ENCODE measurements at regions not wholly inside any gene's neighbourhood (a gene's known extent, or its start where the extent isn't known, plus 50 kb on each side); places are given as distances from the start of the nearest gene placed in this dataset.

DNA sequence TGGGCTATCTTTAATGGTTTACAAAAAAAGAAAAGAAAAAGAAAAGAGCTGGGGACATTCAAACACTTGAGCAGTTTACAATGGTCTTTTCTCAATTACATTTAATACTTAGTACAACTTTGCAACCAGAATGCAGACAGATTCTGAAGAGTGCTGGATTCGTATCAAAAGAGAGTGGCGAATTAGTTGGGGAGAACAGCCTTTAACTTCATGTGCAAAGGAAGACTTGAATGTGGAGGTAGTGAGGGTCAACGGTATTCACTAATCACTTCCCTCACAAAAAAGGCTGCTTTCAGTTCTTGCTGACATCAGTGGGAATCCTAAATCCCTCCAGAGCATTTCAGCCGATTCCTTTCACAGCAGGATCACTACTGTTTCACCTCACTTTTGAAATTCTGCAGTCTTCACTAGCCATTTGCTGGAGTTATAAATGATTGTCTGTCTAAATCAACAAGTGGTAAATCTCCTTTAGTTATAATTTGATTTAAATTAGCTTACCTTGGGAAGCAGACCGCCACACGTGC, 323.0 kb upstream of the SEMA6D start:
- DNase-seq = no peak

DNA sequence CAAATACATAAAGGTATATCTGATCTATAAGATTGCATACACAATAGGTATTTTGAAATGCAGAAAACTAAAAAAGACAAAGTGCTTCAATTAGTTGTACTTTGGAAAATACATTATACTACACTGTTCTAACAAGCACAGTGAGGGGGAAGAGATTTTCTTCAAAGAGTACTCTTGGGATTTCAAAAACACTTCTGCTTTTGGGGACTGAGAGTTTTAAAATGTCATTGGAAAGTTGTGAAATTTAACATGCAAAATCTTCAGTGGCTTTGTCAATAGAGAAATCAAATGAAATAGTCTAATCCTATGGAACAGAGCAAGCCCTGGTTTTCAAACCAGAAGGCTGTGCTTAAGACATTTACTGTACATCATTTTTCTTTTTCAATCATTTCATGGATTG, 322.2 kb upstream of the SEMA6D start:
- no peak for DNase-seq

DNA sequence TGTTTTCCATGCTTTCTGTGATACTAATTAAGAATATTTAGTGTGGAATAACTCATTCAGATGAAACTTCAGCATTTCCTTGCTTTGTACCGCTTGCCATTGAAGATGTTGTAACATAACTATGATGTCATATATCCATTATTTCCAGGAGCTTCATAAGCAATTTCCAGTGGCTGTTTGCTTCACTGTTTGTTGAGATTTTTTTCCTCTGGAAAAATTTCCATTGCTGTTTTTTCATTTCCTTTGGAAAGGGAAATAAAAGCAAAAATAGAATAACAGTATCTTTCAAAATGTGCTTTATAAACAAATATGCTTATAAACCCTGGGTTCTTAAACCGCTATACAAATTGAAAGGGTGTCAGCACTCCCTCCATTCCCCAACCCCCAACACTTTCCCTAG, 319.6 kb upstream of the SEMA6D start:
- DNase-seq = no peak

DNA sequence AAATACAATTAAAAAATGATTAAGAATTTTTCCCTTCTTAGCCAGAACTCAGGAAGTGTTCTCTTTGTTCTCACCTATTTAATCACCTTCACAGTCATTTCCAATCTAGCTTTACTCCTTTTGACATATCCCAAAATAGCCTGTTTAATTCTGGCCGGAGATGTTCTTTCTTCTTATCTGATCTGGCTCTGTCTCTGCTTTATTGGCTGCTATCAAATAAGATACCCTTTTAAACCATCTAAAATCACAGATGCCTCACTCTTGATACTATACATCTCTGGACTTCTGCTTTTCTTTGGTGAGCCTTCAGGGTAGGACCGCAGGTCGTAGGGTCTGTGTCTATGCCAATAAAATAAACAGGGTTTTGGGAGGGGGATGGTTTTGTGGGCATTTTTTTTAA, 319.2 kb upstream of the SEMA6D start:
- DNase-seq = no peak

DNA sequence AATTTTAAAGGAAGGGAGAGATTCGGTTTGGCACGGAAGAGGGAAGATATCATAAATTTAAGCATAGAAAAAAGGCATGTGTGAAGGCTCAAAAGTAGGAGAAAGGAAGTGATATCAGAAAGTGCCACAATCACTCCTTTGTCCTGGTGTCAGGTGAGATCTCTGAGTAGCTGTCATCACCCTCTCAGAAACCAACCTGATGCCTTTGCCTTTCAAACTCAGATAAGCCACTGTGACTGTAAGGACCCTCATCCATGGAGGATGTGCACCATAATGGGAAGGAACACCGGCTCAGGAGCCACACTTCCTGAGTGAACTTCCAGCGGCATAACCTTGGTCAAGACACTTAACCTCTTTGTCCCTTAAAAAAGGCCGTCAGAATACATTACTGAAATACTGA, 318.7 kb upstream of the SEMA6D start:
- DNase-seq = no peak

DNA sequence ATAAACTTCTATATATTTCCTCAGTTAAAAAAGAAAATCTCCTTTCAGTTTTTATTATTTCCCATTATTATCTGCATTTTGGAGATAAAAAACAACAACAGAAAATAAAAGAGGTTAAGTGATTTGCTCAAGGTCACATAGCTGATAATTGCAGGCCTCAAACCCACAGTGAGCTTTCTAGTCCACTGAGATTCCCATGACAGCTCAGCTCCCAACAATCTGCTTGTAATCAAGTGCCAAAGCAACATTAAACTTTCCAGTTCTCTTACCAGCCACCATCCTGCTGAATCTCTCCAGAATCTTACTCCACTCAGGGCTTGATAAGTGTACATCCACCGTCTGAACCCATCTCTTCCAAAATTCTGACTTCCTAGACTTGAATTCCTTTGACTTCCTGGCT, 318.2 kb upstream of the SEMA6D start:
- no peak for DNase-seq

DNA sequence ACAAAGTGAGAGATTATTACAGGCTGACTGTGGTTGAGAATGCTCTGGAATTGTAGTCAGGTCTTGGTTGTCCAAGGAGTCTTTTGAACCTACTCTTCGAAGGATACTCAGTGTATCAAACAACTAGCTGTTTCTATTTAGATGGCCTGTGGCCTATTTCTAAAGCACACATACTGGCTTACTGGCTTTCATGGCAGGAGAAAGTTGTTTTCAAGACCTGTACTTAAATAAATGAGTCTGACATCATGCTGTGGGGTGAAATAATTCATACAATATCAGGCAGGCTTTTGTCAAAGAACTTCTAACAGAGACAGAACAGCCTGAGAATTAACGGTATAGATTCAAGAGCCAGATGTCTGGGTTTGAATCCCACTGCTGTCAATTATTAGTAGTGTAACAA, 316.7 kb upstream of the SEMA6D start:
- DNase-seq = no peak

DNA sequence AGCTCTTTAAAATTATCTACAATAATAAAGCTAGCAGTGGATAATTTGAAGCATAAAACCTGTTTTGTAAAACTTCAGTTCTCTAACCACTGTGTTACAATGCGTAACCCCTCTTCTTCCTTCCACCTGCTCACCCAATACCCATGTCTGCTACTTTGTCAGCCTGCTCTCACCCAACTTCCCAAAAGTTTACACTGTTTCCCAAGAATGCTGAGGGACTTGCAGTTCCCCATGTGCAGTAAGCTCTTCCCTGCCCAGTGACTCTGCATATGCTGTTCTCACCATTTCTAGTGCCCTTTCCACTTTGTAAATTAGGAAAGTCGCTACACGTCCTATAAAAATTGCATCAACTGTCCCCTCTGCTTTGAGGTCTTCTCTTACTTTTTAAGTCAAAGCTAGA, 315.9 kb upstream of the SEMA6D start:
- DNase-seq = no peak

DNA sequence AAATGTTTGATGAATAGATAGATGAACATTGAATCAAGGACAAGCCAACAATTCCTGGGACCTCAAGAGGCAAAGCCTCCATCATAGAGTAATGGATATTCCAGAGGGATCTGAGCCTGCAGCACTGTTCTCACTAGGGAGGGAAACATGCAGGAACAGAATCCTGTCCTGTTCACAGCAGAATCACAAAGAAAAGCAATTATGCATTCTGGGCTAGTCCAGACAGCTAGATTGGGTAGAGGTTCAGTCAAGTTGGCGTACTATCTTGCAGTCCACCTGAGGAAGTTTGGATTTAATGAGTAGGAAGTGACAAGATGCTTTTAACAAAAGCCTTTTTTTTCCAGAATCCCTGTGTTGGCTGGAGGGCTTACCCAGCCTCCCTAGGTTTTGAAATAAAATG, 314.5 kb upstream of the SEMA6D start:
- no peak for DNase-seq

DNA sequence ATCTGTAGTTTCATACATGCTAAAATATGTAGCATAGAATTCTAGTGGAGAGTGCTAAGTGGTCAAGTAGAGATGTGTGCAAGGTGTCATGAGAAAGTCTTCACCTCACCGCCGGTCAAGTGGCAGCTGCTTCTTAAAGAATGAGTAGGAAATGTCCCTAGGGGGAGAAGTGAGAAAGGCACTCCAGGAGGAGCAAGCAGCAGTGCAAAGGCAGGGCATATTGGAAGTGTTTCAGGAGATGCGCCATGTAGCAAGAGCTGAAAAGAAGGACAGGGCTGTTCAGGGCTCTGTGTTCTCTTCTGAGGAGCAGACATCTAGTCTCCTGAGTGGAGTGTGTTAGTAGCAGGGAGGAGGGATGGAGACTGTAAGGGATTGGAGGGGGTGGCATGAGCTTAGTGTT, 312.4 kb upstream of the SEMA6D start:
- DNase-seq = no peak

DNA sequence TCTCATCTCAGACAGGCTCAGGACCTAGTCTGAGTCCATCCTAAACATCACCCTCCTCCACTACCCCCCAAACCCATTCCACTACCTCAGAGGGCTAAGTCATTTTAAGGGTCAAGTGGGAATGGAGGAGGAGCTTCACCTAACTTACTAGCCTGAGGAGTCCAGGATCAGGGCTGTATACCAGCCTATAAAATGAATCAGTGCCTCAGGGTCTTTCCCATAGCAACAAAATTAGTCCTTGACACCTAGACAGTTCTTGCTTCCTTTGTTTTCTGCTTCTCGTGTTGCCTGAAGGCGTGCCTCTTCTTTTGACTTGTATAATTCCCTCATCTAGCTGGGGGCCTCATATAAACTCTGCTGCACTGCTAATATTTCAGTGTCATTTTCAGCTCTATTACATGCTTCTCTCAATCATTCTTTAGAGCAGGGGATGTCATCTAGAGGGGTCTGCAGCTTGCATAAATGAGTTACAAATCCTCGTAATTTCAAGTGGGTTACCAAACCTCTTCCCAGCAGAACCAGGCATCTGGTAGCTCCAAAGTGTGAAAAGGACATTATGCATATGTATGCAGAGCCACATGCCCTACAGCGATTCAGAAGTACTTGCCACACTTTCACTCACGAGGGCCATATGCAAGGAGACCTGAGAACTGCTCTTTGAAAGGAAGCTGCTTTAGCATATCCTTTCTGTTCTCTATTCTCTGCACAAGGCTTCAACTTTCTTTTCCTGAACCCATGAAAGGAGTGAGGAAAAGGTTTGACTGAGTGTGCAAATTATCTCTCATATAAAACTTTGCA, 311.7 kb upstream of the SEMA6D start:
- DNase-seq = no peak

DNA sequence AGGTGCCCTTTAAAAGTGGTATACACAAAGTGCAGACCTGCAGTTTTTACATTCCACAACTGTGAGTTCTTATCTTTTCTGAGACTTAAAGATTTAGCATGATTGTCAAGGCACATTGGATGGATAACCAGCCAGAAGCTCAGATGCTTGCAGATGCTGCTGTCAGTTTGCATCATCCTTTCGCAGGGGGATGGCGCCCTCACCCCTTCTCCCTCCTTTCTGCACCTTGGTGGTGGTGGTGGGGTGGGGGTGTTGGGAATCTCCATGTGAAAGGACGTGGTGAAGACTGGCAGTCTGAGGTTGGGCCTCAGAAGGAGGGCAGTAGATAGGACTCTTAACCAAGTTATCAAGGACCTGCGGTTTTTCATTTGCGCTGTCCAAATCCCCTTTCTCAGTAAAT, 309.6 kb upstream of the SEMA6D start:
- DNase-seq = no peak

DNA sequence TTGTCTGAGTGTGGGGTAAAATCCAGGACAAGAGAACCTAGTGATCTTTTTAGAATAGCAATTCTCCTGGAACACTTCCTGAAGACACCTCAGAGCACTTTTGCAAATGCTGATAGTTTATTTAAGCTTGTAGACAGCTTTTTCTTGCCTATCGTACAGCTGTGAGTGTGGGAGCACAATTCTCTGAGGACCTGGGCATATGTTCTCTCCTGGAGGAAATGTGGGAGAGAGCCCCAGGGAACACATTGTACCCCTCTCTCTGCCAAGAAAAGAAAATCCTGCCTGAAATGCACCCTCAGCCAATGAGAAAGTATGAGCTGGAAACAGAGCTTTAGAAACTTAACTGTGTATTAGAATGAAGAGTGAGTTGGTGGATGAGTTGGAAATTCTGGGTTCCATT, 308.3 kb upstream of the SEMA6D start:
- no peak for DNase-seq

DNA sequence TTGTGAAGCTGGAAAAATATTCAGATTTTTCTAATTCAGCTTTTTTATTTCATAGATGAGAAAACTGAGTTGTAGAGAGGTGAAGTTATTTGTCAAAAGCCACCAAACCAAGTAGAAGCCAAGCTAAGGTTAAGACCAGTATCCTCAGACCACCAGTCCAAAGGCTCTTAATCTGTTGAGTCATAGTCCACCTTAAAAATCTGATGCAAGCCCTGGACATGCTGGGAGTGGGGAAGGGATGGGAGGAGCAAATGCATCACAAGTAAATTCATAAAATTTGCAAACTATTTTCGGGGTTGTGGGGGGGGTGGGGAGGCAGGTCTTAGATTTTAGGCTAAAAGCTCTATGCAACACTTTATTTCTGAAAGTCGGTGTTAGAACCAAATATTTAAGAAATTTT, 307.7 kb upstream of the SEMA6D start:
- DNase-seq = no peak

DNA sequence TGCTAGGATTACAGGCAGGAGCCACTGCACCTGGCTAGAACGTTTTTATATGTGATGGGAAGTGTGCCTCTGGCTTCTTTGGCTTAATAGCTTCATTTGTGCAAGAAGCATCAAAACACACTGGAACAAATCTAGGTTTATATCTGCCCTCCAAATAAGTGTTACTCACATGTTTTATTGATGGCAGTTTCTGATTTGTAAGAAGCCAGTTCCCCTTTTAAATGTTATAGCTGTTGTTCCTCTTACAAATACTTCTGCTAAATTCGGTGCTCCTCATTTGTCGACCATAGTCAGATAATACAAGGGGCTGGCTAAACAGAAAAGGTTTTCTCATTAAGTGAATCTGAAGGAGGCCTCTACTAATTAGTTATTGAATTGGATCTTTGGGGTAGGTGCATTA, 307.1 kb upstream of the SEMA6D start:
- DNase-seq = no peak

DNA sequence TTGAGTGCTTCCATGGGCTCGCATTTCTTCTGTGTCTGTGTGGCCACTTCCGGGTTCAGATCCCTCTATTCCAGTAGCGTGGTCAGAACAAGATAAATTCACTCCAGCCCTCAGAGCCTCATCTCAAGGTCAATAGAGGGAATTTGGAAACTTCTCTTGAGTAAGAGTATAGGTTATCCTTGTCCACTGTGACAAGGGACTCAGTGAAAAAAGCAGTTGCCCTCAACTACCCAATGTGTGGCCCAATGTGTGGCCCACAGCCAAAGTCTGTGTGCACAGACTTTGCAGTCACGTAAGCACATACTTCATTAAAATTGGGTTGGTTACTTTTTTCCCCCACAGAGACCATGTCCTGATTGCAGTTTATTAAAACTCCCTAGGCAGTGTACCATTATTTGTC, 305.6 kb upstream of the SEMA6D start:
- no peak for DNase-seq

DNA sequence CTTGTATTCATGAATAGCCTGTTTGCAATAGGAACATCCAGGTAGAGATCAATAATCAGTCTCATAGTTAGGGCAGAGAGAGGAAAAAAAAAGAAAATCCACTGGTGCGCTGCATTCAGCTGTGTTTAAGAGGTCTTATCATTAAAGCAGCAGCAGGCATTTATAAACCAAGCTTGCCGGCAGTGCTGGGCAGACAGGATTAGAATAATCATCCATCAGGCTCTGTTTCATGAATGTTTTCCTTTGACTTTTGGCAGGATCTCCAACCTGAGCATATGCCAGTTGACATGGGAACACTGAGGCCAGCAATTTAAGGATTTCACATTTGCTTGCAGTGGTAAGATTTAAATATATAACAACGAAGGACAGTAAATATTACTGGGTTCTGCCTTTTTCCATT, 305.2 kb upstream of the SEMA6D start:
- DNase-seq = no peak

DNA sequence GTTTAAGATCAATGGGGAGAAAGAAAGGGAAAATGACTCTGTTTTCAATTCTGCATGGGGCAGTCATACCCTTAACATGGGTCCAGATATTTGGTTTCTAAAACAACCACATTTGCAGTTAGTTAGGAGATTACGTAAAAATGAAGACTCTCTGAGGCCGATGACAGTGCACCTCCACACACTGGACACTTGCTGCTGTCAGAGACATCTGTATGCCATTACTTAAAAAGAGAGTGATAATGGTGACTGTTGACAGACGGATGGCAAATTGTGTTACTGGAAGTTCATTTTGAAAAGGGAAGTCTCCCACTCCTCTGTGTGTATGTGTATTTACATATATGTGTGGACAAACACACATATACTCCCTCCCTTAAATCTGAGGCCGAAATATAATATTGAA, 304.5 kb upstream of the SEMA6D start:
- DNase-seq = no peak

DNA sequence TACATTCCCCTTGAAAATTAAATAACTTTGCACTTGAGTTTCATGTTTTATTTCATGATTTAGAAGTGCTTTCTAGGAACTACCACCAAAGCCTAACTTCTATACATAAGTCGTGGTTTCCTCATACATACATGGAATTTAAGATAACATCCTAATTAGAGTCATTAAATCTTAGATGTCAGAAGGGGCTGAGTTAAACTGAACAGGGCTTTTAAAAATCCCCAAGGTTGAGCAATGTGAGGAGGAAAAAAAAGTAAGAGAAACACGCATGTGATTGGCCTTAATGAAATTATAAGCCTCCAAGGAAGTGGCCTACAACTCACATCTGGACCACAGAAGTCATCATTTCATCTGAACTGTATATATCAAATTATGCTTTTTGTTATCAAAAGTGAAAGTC, 303.1 kb upstream of the SEMA6D start:
- no peak for DNase-seq

DNA sequence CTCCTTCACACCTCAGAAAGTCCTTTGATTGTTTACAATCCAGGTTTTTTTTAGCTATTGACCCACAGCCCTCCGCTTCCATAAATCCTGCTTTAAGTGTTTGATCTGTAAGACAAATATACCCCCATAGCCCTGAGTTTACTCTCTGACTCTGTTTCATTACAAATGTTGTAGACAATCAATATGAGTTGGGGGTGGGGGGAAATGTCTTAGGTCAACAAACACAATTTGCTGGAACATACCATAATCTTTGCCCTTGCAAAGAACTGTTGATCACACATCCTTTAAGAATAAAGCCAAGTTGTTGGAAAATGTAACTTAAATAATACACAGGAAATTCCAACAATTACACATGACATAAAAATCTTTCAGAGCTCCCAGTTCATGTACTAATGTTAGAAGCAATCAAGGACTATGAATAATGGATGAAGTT, 301.8 kb upstream of the SEMA6D start:
- no peak for DNase-seq

DNA sequence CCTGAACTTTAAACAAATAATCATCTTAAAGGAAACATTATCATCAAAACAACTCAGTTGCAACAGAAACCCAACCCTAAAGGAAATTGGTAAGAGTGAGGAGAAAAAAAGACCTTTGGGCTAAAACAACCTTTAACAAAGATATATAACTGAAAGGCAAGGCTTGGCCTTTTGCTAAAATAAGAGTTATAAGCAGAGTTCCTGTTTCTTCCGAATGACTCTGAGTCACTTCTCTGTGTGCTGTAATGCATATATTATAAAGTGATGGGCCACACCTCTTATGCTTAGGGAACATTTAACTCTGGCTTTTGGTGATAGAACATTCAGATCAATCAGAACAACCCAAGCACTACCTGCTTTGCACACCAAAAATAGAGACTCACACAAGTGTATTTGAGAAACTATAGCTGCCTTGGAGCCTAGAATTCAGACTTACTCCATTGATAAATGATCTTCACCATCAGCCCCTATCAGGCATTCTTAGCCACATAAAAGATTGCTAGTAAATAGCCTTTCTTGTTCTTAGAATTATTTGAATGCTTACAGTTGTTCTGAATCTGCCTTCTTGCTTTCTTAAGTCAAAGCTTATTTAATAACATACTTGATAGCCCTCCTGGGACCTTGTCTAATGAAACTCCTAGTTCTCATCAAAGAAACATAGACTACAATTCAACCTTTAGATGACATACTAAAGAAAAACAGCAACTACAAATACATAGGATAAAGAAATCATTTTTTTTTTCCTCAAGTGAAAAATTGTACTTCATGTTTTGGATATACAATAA, 294.2 kb upstream of the SEMA6D start:
- no peak for DNase-seq

DNA sequence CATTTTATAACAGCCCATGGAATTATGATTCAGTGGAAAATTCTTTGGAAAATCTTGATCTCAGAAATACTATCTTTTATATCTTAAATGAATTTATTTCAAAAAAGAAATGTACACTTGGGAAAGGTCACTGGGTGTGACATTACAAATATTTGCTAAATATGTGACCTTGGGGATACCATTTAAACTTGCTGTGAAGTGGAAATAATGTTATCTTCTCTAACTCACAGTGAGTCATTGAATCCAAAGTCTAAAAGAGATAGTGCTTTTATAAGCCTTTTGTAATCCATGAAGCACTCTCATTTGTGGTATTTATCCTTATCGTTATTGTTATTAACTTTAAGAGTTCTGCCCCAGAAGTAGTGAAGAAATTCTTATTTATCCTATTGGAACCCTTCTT, 289.8 kb upstream of the SEMA6D start:
- no peak for DNase-seq

DNA sequence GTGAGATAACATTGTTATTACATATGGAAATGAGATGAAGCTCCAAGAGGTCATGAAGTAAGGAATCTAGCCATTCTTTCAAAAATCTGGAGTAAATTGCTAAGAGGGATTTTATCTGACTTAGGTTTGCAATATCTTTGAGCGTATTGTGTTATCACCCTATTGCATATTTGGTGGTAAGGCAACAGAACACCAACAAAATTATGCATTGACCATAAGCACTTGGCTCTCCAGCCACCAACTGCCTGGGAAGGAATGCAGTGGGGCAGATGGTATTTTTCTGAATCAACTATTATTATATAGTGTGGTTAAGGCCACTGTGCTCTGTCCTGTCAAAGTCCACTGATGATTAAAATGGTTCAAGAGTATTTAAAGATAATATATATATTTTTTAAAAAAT, 287.9 kb upstream of the SEMA6D start:
- no peak for DNase-seq

DNA sequence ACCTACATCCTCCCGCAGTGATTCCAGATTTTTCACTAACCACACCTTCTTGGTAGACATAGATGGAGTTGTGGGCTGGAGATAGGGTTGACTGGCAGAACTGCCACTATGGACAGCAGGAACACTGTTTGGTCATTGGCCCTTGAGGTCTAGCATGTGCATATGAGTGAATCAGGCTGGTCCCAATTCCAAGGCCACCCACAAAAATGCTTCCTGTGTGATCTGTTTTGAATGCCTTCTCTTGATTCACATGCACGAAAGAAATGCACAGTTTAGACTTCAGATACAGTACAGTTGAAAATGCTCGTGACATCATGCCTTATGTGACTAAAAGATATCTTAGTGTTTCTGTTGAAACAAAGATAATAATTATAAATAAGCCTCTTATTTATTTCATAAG, 285.8 kb upstream of the SEMA6D start:
- DNase-seq = no peak

Measured in activated CD8-positive, alpha-beta memory T cell treated with anti-CD3 and anti-CD28 coated beads, Interleukin-2, amount 50 U/mL, for 4 hours (primary cell).